ENCODE measurements at regions not wholly inside any gene's neighbourhood (a gene's known extent, or its start where the extent isn't known, plus 50 kb on each side); places are given as distances from the start of the nearest gene placed in this dataset.

DNA sequence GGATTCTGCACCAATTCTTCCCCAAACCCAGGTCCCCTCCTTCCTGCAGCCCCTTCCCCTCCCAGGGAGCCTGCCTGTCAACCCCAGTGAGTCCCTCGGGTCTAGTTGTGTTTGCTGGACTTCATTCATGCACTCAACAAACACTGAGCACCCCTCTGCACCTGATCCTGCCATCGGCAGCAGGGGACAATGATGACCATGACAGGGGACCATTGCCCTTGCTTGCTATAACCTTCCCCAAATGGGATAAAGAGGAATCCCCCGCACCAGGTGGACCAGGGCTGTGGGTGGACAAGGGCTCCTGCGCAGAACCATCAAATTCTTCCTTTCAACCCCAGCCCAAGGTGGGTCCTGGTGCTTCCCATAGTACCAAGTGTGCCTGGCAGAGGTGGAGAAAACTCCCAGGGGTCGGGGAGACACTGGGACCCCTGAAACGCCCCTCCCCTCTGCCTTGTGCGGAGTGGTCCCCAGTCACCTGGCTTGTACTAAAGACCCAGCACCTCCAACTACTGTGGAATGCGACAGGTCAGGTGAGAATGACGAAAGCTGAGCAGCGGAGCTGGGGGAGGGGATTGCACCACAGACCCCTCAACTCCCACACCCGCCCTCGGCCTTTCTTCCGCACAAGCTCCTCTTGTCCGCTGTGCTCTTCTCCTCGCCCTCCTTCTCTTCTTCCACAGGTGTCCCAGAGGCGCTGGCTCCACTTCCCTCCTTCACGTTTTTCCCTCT, 119.9 kb upstream of the ZNF217 start:
- DNase-seq: no peak

DNA sequence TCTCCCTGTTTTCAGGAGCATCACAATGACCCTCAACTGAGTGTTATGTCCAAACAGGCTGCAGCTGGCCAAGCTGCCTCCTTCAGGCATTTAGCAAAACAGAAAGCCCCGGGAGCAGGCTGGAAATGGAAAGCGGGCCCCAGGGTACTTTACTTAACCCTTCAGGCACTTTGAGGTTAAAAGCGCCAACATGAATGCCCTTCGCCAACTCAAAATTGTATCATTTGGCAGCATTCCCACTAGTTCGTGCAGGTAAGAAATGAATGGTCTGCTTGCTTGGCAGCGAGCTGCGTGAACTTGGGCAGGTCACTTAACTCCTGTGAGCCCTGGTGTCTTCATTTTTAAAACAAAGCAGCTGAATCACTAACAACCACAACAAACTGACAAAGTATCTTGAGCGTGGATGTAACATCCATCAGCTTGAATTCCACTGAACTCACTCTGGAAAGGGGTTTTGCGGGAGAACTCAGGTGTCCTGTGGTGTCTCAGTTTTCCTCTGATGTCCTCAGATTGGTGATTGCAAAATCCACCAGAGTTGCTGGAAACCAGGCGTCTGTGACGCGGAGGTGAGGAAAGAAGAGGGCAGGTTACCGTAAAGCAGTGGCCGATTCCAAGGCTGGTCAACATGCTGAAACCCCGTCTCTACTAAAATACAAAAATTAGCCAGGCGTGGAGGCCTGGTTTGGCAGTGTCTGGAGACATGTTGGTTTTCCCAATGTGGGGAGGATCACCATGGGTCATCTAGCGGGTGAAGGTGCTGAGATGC, 118.8 kb upstream of the ZNF217 start:
- DNase-seq: peak; percentile 76

DNA sequence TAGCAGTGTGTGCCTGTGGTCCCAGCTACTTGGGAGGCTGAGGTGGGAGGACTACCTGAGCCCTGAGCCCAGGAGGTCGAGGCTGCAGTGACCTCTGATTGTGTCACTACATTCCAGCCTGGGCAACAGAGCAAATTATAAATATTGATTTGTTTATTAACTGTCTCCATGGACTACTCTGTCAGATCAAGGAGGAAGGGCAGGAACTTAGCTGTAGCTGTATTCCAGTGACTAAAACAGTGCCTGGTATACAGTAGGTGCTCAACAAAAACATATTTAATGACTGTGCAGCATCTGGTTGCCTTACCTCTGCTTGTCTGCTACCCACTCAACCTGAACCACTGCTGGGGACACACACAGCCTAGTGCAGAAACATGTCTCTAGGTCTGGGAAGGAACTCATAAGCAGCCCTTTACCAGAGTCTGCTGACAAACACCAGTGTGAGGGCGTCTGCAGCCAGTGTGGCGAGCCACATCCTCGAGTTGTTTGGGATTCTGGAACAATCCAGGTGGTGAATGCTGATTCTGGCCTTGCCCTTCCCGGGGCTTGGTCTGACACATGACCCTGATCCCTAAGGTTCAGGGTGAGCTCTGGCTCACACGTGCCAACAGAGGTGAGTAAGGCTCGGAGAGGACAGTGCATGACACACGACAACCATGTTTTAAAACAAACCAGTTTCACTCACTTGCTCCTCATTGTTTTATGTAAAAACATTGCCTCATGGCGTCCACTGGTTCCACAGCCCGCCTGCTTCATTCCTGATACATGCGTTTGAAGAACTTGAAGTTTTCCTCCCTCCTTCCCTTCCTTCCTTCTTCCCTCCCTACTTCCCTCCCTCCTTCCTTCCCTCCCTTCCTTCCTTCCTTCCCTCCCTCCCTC, 117.9 kb upstream of the ZNF217 start:
- no peak for DNase-seq

DNA sequence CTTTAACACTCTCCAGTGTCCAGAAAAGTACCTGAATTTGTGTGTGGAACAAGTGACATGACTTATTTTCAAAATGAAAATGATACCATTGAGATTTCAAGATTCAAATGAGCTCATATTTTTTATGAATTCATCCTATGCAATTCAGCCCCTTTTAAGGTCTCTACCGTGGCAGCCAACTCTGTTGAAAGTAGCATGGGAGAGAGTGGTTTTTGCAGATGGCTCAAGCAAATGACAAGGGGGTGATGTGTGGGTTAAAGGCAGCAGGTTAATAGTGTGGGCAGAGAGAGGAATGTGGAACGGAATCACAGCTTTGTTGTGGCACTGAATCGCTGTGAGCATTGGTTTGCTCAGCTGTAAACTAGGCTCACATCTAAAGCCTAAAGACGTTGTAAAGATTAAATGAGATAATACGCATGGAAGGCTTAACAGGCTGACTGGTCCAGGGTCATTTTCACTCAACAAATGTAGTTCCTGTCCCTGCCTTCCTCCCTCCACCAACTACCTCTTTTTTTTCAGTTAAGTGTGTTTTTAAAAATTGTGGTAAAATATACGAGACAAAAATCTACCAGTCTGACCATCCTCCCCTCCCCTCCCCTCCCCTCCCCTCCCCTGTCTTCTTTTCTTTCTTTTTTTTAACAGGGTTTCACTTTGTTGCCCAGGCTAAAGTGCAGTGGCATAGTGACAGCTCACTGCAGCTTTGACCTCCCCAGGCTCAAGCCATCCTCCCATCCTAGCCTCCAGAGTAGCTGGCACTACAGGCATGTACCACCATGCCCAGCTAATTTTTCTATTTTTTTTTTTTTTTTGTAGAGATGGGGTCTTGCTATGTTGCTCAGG, 114.7 kb upstream of the ZNF217 start:
- DNase-seq: no peak

DNA sequence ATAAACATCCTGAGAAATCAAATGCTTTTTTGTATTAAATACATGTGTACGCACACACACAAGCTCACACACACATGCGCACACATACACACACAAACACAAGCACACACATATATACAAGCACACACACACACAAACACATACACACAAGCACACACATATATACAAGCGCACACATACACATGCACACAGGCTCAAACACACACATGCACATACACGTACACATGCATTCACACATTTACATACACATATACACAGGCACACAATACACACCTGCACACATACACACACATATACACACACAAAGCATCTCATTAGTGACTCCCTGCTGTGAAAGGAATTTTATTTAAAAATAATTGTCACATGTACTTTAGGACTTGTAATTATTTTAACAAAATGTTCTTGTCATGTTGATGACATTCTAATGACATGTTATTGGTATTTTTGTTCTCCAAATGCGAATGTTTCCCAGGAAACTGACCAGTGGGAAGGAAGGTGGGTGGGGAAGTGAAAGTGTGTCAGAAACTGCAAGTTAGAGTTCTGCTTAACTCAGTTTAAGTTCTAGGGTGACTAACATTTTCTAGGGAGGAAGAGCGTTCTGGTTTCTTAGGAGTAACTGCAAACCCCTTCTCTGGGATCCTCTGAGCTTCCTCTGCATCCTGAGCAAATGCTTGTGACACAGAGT, 113.9 kb upstream of the ZNF217 start:
- no peak for DNase-seq

DNA sequence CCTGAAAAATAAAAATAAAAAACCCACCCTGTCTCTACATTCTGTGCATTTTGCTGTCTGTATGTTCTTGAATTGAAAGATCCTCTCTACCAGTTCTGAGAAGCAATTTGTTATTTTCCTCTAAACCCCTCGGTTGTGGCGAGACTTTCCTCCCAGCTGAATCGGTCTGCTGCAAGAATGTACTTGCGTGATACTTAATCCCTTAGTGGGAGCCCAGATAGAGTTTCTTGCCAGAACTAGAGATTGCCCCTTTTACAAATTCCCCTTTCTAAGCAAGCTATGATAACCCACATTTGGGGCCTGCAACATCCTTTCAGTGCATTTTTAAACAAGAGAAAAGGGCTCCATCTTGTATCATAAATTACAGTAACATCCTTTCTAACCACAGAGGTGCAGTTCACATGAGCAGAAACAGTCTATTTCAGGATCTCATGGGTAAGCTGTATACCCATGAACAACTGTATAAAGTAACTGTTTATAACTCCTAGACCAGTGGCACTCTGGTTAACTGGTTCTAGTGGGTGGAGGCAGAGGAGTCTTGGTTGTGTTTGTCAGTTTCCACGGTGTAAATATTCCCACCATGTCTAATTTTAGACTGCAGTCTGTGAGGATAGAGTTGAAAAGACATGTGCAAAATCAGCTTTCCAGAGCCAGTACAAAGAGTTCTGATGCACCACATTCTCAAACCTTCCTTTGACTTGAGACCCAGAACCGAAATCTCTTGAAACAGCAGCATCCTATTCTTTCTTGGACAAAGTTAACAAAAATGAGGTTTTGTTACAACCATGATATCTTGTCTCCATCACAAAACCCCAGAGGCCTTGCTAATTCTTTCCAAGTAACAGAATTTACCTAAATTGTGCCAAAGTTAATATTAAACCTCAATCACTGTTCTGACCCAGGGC, 113.1 kb upstream of the ZNF217 start:
- no peak for DNase-seq

DNA sequence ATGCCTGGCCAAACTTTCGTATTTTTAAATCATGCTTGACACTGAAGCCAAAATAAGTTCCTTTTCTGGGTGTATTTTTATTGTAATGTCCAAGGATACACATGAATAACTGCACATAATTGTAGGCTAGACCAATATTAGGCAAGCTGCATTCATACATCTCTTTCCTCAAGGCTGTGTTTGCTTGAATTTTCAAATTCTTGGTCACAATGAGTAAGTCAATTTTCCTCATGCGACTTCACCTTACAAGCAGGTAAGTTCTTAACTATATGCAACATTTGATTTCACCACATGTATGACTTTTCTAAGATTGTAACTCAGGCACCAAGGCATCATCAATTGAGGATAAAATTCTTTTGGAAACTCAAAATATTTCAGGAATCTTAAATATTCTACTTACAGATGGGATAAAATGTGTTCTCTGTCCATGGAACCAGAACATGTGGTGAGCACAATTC, 112.4 kb upstream of the ZNF217 start:
- no peak for DNase-seq

DNA sequence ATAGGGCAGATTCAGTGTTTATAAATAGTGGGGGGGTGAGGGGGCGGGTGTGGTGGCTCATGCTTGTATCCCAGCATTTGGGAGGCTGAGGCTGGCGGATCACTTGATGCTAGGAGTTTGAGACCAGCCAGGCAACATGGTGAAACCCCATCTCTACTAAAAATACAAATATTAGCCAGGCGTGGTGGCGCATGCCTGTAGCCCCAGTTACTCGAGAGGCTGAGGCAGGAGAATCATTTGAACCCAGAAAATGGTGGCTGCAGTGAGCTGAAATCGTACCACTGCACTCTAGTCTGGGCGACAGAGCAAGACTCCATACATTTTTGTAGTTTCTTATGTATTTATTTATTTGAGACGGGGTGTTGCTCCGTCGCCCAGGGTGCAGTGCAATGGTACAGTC, 109.0 kb upstream of the ZNF217 start:
- no peak for DNase-seq

DNA sequence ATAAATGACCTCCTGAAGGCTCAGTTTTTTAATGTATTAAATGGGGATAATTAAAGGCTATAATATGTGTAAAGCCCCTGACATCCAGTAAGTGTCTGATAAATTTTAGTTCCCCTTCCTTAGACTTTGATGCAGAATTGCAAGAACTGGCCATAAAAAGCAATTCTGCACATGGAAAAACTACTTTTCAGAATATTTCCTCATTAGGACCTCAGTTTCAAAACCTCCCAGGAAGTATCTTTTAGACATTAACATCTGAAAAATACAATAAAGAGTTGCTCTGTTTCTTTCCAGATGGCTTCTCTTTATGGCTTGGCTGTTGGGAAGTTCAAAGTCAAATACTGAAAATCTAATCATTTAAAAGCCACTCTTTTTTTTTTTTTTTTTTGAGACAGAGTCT, 106.3 kb upstream of the ZNF217 start:
- DNase-seq: no peak

DNA sequence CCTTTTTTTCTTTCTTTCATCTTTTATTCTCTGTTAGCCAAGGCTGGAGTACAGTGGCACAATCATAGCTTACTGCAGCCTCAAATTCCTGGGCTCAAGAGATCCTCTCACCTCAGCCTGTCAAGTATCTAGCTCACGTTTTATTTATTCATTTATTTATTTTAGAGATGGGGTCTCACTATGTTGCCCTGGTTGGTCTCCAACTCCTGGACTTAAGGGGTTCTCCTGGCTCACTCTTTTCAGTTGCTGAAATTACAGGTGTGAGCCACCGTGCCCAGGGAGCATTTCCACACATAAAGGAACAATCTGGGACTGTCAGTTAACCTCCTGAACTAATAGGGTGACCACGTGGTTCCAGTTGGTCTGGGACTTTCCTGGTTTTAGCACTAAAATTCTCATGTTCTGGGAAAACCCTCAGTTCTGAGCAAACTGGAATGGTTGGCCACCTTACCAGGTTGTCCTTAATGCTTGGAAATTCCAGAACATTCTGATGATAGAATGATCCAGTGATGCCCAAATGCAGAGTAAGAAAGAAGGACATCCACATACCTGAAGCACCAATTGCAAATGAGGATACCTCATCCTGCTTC, 105.5 kb upstream of the ZNF217 start:
- DNase-seq: no peak

DNA sequence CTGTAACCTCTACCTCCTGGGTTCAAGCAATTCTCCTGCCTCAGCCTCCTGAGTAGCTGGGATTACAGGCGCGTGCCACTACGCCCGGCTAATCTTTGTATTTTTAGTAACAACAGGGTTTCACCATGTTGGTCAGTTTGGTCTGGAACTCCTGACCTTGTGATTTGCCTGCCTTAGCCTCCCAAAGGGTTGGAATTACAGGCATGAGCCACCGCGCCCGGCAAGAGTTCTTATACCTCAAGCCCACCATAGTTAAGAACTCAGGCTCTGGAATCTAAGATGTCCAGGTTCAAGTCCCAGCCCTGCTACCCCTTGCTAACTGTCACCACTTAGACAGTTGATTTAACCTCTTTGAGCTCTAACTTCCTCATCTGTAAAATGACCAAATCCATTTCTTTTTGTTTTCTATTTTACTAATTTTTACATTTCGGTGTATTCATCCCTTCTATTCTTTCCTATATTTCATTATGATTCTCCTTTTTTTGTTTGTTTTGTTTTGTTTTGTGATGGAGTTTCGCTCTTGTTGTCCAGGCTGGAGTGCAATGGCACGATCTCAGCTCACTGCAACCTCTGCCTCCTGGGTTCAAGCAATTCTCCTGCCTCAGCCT, 104.8 kb upstream of the ZNF217 start:
- DNase-seq: no peak

DNA sequence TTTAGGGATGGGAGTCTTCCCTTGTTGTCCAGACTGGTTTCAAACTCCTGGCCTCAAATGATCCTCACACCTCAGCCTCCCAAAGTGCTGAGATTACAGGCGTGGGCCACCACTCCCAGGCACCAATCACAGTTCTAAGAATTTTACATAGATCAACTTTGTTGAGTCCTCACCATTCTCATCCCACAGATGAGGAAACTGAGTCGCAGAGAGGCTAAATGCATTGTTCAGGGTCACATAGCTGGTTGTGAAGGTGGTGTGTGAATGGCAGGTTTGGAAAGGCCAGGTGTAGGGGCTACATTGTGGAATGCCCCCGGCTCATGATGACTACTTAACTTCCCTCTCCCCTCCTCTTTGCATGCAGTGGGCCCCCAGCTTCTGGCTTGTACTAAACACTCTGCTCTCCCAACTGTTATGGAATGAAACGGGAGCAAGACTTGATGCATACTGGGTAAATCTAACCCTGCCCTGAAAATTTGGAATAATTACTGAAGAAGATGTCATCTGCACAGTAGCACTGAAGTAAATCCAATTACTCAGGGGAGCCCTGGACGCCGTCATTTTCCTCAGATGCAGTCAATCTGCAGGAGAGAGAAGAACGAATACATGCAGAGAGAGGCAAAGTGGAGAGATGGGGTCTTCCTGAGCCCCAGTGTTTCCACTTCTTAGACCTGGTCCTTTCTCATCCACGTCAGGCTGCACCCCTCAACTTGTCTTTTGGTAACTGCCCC, 102.3 kb upstream of the ZNF217 start:
- DNase-seq: no peak

DNA sequence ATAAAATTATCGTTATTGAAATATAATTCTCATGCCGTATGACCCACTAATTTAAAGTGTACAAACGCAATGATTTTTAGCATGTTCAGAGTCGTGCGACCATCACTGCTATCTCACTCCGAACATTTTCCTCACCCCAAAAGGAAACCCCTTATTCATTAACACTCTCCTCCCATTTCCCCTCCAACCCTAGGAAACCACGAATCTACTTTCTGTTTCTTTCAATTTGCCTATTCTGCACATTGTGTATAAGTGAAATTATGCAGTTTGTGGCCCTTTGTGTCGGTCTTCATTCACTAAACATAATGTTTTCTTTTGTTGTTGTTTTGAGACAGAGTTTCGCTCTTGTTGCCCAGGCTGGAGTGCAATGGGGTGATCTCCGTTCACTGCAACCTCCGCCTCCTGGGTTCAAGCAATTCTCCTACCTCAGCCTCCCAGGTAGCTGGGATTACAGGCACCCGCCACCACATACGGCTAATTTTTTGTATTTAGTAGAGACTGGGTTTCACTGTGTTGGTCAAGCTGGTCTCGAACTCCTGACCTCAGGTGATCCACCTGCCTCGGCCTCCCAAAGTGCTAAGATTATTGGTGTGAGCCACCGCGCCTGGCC, 99.7 kb upstream of the ZNF217 start:
- DNase-seq: no peak

DNA sequence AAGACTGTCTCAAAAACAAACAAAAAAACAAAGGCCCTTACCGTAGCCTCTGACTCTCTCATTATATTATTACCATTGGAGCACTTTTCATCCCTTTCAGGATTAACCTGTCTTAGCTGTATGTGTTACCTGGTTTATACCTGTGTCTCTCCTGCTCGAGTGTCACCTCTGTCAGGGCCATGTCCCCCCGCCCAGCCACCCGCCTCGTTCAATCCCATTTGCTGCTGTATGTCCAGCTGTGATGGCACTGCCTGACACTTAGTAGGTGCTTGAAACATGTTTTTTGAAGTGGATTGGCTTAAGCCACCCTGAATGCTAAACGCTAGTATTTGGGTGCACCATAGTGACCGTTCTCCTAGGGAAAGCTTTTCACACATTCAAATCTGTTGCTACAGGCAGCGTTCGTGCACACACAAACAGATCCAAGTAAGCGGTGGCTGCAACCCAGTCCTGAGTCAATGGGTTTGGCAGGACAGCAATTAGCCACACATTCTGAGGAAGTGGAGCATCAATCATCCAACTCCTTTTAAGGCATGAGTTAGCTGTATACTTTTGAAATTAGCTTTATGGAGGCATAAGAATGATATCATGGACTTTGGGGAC, 98.9 kb upstream of the ZNF217 start:
- no peak for DNase-seq

DNA sequence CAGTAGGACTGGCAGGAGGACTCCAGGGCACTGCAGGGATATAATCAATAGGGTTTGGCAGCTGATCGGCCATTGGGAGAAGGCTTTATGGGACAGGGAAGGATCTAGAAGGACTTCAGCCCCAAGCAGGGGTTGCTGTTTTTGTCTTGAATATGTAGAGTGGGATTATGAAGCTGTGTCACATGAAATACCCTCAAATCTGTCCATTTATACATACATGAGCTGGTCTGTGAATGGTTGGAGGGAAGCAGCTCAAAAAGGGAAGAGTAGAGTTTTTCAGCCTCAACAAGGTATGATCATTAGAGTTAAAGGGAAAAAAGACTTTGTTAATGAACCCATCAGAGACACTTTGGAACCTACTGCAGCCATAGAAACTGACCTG, 98.2 kb upstream of the ZNF217 start:
- DNase-seq: no peak

DNA sequence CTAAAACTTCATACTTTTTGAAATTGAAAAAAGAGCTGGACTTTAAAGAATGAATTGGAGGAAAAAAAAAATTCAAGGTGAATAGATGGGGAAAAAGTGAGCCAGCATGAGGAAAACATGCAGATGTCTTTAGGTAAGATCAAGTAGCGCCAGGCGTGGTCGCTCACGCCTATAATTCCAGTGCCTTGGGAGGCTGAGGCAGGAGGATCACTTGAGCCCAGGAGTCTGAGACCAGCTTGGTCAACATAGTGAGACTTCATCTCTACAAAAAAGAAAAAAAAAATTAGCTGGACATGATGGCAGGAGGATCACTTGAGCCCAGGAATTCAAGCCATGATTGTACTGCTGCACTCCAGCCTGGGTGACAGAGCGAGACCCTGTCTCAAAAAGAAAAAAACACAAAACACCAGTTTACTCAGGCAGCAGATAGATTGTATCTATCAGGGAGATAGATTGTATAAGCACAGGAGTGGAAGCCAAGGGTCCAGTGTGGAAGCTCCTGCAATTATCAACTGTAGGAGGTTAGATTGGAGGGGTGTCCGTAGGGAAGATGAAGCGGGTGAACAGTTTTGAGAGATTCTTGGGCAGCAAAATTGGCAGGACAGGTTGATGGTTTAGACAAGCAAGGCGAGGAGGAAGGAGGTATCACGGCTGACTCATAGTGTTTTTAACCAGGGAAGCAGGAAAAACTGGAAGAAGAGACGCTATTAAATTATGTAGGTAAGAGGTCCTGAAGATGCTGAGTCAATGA, 97.6 kb upstream of the ZNF217 start:
- no peak for DNase-seq

DNA sequence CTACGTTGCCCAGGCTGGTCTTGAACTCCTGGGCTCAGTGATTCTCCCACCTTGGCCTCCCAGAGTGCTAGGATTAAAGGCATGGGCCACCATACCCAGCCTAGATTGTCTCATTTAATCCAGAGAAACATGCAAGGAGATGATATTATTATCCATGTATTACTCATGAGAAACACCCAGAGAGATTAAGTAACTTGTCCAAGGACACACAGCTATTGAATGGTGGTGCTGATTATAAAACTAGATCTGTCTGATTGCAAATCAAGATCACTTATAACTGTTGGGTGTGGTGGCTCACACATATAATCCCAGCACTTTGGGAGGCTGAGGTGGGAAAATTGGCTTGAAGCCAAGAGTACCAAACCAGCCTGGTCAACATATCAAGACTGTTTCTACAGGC, 94.4 kb upstream of the ZNF217 start:
- no peak for DNase-seq
